ENCODE measurements at regions not wholly inside any gene's neighbourhood (a gene's known extent, or its start where the extent isn't known, plus 50 kb on each side); places are given as distances from the start of the nearest gene placed in this dataset.

- no peak for TF ChIP-seq POLR2A (IDR thresholded peaks at IDR 0.05)
- TF ChIP-seq CTCF (IDR thresholded peaks at IDR 0.05) = no peak
- intact Hi-C loops (cut with DNase I; ENCODE audit: low total_unique reads) = no loop called here
- no peak for DNase-seq (ENCODE audit: low spot score in 2 of 2)
- 53 to 83% methylated on average over 1 of the region's 1 CpG for WGBS, 2 donors
- no peak overlapping the region for H3K4me3 ChIP-seq (ENCODE audit: low read depth, poor library complexity, severe bottlenecking)
Measured at GRCh38 chr4:96193061-96193460, 353.2 kb downstream of the PDHA2 start.

GRCh38 chr4:96194993-96195392, 355.1 kb downstream of the PDHA2 start:
- WGBS, 2 donors = 45 to 68% methylated on average over 1 of the region's 1 CpG
- H3K4me3 ChIP-seq (ENCODE audit: low read depth, poor library complexity, severe bottlenecking) = no peak overlapping the region
- intact Hi-C loops (cut with DNase I; ENCODE audit: low total_unique reads) = no loop called here
- TF ChIP-seq CTCF (IDR thresholded peaks at IDR 0.05) = no peak
- TF ChIP-seq POLR2A (IDR thresholded peaks at IDR 0.05) = no peak
- DNase-seq (ENCODE audit: low spot score in 2 of 2) = no peak

GRCh38 chr4:96205143-96205936, 365.4 kb downstream of the PDHA2 start:
- H3K4me3 ChIP-seq (ENCODE audit: low read depth, poor library complexity, severe bottlenecking) = no peak overlapping the region
- TF ChIP-seq CTCF (IDR thresholded peaks at IDR 0.05) (no peak), POLR2A (IDR thresholded peaks at IDR 0.05) (no peak)
- 59 to 61% methylated on average over 5 of the region's 5 CpGs for WGBS, 2 donors
- no peak for DNase-seq (ENCODE audit: low spot score in 2 of 2)
- intact Hi-C loops (cut with DNase I; ENCODE audit: low total_unique reads) = no loop called here

- TF ChIP-seq POLR2A (IDR thresholded peaks at IDR 0.05) = no peak
- no peak for TF ChIP-seq CTCF (IDR thresholded peaks at IDR 0.05)
- intact Hi-C loops (cut with DNase I; ENCODE audit: low total_unique reads) = no loop called here
- DNase-seq (ENCODE audit: low spot score in 2 of 2) = no peak
- WGBS, 2 donors = 88 to 90% methylated on average over 5 of the region's 5 CpGs
- H3K4me3 ChIP-seq (ENCODE audit: low read depth, poor library complexity, severe bottlenecking) = no peak overlapping the region
Measured at GRCh38 chr4:96227515-96227914, 387.6 kb downstream of the PDHA2 start.

- H3K4me3 ChIP-seq (ENCODE audit: low read depth, poor library complexity, severe bottlenecking) = no peak overlapping the region
- DNase-seq (ENCODE audit: low spot score in 2 of 2) = no peak
- WGBS, 2 donors = 69 to 78% methylated on average over 4 of the region's 4 CpGs
- TF ChIP-seq CTCF (IDR thresholded peaks at IDR 0.05) = no peak
- no peak for TF ChIP-seq POLR2A (IDR thresholded peaks at IDR 0.05)
- intact Hi-C loops (cut with DNase I; ENCODE audit: low total_unique reads) = no loop called here
Measured at GRCh38 chr4:96228463-96228862, 388.6 kb downstream of the PDHA2 start.

- intact Hi-C loops (cut with DNase I; ENCODE audit: low total_unique reads) = no loop called here
- DNase-seq (ENCODE audit: low spot score in 2 of 2) = no peak
- no peak overlapping the region for H3K4me3 ChIP-seq (ENCODE audit: low read depth, poor library complexity, severe bottlenecking)
- 66 to 73% methylated on average over 4 of the region's 4 CpGs for WGBS, 2 donors
- TF ChIP-seq POLR2A (IDR thresholded peaks at IDR 0.05) (no peak), CTCF (IDR thresholded peaks at IDR 0.05) (no peak)
Measured at GRCh38 chr4:96240041-96240440, 400.1 kb downstream of the PDHA2 start.
